ENCODE measurements at regions not wholly inside any gene's neighbourhood (a gene's known extent, or its start where the extent isn't known, plus 50 kb on each side); places are given as distances from the start of the nearest gene placed in this dataset.

- no peak for DNase-seq (ENCODE audit: low read depth in 1 of 2, low spot score in 1 of 2)
These were observed 804.1 kb downstream of the USP25 start for GRCh38 chr21:16533692-16534407.

- no peak for DNase-seq (ENCODE audit: low read depth in 1 of 2, low spot score in 1 of 2)
These were observed 804.8 kb downstream of the USP25 start for GRCh38 chr21:16534408-16535101.

GRCh38 chr21:16535102-16535422 lies 805.3 kb downstream of the USP25 start:
- no peak for DNase-seq (ENCODE audit: low read depth in 1 of 2, low spot score in 1 of 2)

- no peak for DNase-seq (ENCODE audit: low read depth in 1 of 2, low spot score in 1 of 2)
These were observed 805.8 kb downstream of the USP25 start for GRCh38 chr21:16535626-16536025.

- no peak for DNase-seq (ENCODE audit: low read depth in 1 of 2, low spot score in 1 of 2)
These were observed 806.4 kb downstream of the USP25 start for GRCh38 chr21:16536140-16536539.

GRCh38 chr21:16536643-16537434 lies 807.1 kb downstream of the USP25 start:
- DNase-seq (ENCODE audit: low read depth in 1 of 2, low spot score in 1 of 2): no peak

- no peak for DNase-seq (ENCODE audit: low read depth in 1 of 2, low spot score in 1 of 2)
These were observed 807.7 kb downstream of the USP25 start for GRCh38 chr21:16537501-16537900.

- DNase-seq (ENCODE audit: low read depth in 1 of 2, low spot score in 1 of 2): no peak
These were observed 808.6 kb downstream of the USP25 start for GRCh38 chr21:16538405-16538804.

- no peak for DNase-seq (ENCODE audit: low read depth in 1 of 2, low spot score in 1 of 2)
These were observed 809.2 kb downstream of the USP25 start for GRCh38 chr21:16538936-16539440.

GRCh38 chr21:16540966-16541727 lies 811.4 kb downstream of the USP25 start:
- no peak for DNase-seq (ENCODE audit: low read depth in 1 of 2, low spot score in 1 of 2)

GRCh38 chr21:16550118-16550517 lies 820.3 kb downstream of the USP25 start:
- DNase-seq (ENCODE audit: low read depth in 1 of 2, low spot score in 1 of 2): no peak

- no peak for DNase-seq (ENCODE audit: low read depth in 1 of 2, low spot score in 1 of 2)
These were observed 821.3 kb downstream of the USP25 start for GRCh38 chr21:16550917-16551741.

- DNase-seq (ENCODE audit: low read depth in 1 of 2, low spot score in 1 of 2): no peak
These were observed 823.1 kb downstream of the USP25 start for GRCh38 chr21:16552880-16553279.

- DNase-seq (ENCODE audit: low read depth in 1 of 2, low spot score in 1 of 2): no peak
These were observed 824.7 kb downstream of the USP25 start for GRCh38 chr21:16554503-16554902.

GRCh38 chr21:16563116-16563515 lies 833.3 kb downstream of the USP25 start:
- no peak for DNase-seq (ENCODE audit: low read depth in 1 of 2, low spot score in 1 of 2)

GRCh38 chr21:16563795-16564194 lies 834.0 kb downstream of the USP25 start:
- no peak for DNase-seq (ENCODE audit: low read depth in 1 of 2, low spot score in 1 of 2)

GRCh38 chr21:16568244-16568643 lies 838.5 kb downstream of the USP25 start:
- DNase-seq (ENCODE audit: low read depth in 1 of 2, low spot score in 1 of 2): no peak

GRCh38 chr21:16568661-16569060 lies 838.9 kb downstream of the USP25 start:
- DNase-seq (ENCODE audit: low read depth in 1 of 2, low spot score in 1 of 2): no peak

GRCh38 chr21:16569679-16570078 lies 839.9 kb downstream of the USP25 start:
- DNase-seq (ENCODE audit: low read depth in 1 of 2, low spot score in 1 of 2): no peak

GRCh38 chr21:16570171-16570570 lies 840.4 kb downstream of the USP25 start:
- DNase-seq (ENCODE audit: low read depth in 1 of 2, low spot score in 1 of 2): no peak
